Activated T-cell treated with anti-CD3 and anti-CD28 coated beads, Interleukin-2, amount 50 U/mL, for 72 hours (primary cell): ENCODE measurements at regions not wholly inside any gene's neighbourhood (a gene's known extent, or its start where the extent isn't known, plus 50 kb on each side); places are given as distances from the start of the nearest gene placed in this dataset.
A peak's percentile ranks its signal among the peaks of the same experiment; 100 is the strongest.

ENCODE experiments used
- ATAC-seq, 2 donors: fragments of 150-1000 bp; cut with Tn5 transposase; replicated peaks in 1 of 2; 2 replicates each; pipeline ENCODE4 v1.10.0; 2021; ENCODE audit warnings: moderate library complexity in 2 of 2, mild to moderate bottlenecking in 1 of 2
- DNase-seq, 2 donors: peaks; one replicate each; pipeline ENCODE4 v3.0.0; 2021 to 2022; ENCODE audit warnings: mixed read lengths in 1 of 2
- H3K27ac Mint-ChIP-seq: one replicate; pipeline ENCODE4 v1.8.0; 2022; ENCODE audit warnings: mild to moderate bottlenecking, moderate library complexity, mixed read lengths
- H3K27me3 Mint-ChIP-seq: one replicate; pipeline ENCODE4 v1.8.0; 2022; ENCODE audit warnings: low read depth, mixed read lengths
- H3K36me3 Mint-ChIP-seq, 2 donors: one replicate each; pipeline ENCODE4 v1.8.0; 2022; ENCODE audit warnings: mixed read lengths in 2 of 2, mild to moderate bottlenecking in 1 of 2; ENCODE audit not compliant: insufficient read depth in 2 of 2
- H3K4me1 Mint-ChIP-seq: one replicate; pipeline ENCODE4 v1.8.0; 2022; ENCODE audit warnings: low read depth, mixed read lengths
- H3K4me3 Mint-ChIP-seq, 2 donors: one replicate each; pipeline ENCODE4 v1.8.0; 2022; ENCODE audit warnings: mild to moderate bottlenecking in 2 of 2, mixed read lengths in 2 of 2, moderate library complexity in 2 of 2
- H3K9me3 Mint-ChIP-seq, 2 donors: one replicate each; pipeline ENCODE4 v1.8.0; 2022; ENCODE audit warnings: mixed read lengths in 2 of 2

GRCh38 chr6:90940812-90941481, 354.1 kb upstream of the MAP3K7 start:
- Mint-ChIP-seq H3K36me3 (no peaks in the 10 kb centered on the region), H3K4me3 (peak overlapping the region; percentile 21 to 52), H3K27me3 (no peaks in the 10 kb centered on the region), H3K9me3 (no peaks in the 10 kb centered on the region), H3K27ac (peak overlapping the region; percentile 0), H3K4me1 (peaks cover 6% of the 10 kb centered on the region)
- ATAC-seq (peak; percentile 88), DNase-seq (peak in 1 of 2 donors; percentile 9)

DNA sequence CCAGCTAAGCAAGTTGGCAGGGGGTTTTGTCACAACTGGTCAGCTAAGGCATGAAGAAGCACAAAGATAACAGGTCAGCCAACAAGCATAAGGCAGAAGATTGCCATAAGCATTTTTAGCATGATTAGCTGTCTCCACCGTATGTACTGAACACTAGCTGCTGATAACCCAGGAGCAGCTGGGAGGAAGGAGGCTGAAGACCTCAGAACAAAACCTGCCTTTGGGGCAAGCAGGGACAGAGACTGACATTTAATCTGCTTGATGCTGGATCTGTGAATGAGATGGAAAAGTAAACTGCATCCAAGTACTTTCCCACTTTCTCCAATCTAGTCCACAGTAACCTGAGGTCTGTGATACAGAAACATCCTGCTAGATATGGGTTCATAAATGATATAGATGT, 353.0 kb upstream of the MAP3K7 start:
- Mint-ChIP-seq H3K4me3 (no peak overlapping the region), H3K36me3 (no peaks in the 10 kb centered on the region), H3K27me3 (no peaks in the 10 kb centered on the region), H3K27ac (no peak overlapping the region), H3K4me1 (peaks cover 6% of the 10 kb centered on the region), H3K9me3 (no peaks in the 10 kb centered on the region)
- no peak for ATAC-seq
- DNase-seq = no peak

DNA sequence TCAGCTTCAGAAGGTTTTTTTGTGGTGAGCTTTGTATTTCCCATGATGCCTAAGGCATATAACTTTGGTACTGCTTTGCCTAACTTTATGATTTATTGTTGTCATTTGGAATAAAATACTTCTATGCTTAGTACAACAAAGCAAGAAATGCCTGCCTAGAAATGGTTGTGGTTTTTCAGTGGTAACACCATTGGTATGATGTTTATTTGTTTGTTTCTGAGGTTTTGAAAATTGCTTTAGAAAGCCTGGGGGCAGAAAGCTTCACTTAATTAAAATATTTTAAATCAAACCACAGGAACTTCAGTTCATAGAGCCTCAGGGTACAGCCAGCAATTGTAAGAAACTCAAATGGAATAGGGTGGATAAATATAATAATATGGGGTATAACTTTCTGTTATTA, 351.2 kb upstream of the MAP3K7 start:
- Mint-ChIP-seq H3K27ac (no peak overlapping the region), H3K27me3 (no peaks in the 10 kb centered on the region), H3K4me1 (peaks cover 6% of the 10 kb centered on the region), H3K36me3 (no peaks in the 10 kb centered on the region), H3K9me3 (no peaks in the 10 kb centered on the region), H3K4me3 (no peak overlapping the region)
- ATAC-seq (no peak), DNase-seq (no peak)

GRCh38 chr6:90936286-90936685, 349.4 kb upstream of the MAP3K7 start:
- DNase-seq = no peak
- no peaks in the 10 kb centered on the region for H3K27me3 Mint-ChIP-seq

GRCh38 chr6:90934966-90935365, 348.1 kb upstream of the MAP3K7 start:
- no peak overlapping the region for H3K4me3 Mint-ChIP-seq
- H3K27me3 Mint-ChIP-seq = no peaks in the 10 kb centered on the region
- ATAC-seq (no peak), DNase-seq (no peak)
- H3K27ac Mint-ChIP-seq = no peak overlapping the region
- H3K9me3 Mint-ChIP-seq = no peaks in the 10 kb centered on the region
- no peaks in the 10 kb centered on the region for H3K4me1 Mint-ChIP-seq
- no peaks in the 10 kb centered on the region for H3K36me3 Mint-ChIP-seq

More at GRCh38 chr6:90936286-90936685, 349.4 kb upstream of the MAP3K7 start:
- no peaks in the 10 kb centered on the region for H3K9me3 Mint-ChIP-seq
- no peak overlapping the region for H3K4me3 Mint-ChIP-seq
- H3K36me3 Mint-ChIP-seq = no peaks in the 10 kb centered on the region
- no peak overlapping the region for H3K27ac Mint-ChIP-seq
- no peak for ATAC-seq
- peaks cover 6% of the 10 kb centered on the region for H3K4me1 Mint-ChIP-seq

GRCh38 chr6:90934081-90934480, 347.2 kb upstream of the MAP3K7 start:
- Mint-ChIP-seq H3K27ac (no peak overlapping the region), H3K4me3 (no peak overlapping the region), H3K27me3 (no peaks in the 10 kb centered on the region), H3K36me3 (no peaks in the 10 kb centered on the region), H3K9me3 (no peaks in the 10 kb centered on the region), H3K4me1 (no peaks in the 10 kb centered on the region)
- DNase-seq (no peak), ATAC-seq (no peak)

GRCh38 chr6:90932351-90932750, 345.5 kb upstream of the MAP3K7 start:
- no peak overlapping the region for H3K27ac Mint-ChIP-seq
- H3K9me3 Mint-ChIP-seq = no peaks in the 10 kb centered on the region

DNA sequence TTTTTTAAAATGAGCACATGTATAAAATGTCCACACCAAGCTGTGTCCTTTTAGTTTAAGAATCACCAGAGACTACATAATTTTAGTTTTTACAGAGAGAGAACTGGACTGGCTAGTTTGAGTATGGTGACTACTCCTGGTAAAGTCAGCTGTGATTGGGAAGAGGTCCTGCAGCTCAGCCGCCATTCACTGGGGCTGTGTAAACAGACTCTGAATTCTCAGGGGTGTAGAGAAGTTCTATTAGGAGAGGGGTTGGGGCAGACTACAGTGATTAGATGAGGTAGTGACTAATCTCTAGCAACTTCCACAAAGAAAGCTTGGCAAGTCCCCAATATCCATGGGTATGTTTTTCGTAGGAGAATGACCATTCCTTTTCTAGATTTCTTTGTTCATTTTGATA, 341.2 kb upstream of the MAP3K7 start:
- DNase-seq = no peak
- H3K4me3 Mint-ChIP-seq = no peak overlapping the region
- peaks cover 8% of the 10 kb centered on the region for H3K27me3 Mint-ChIP-seq
- H3K9me3 Mint-ChIP-seq = no peaks in the 10 kb centered on the region
- ATAC-seq = no peak
- no peaks in the 10 kb centered on the region for H3K36me3 Mint-ChIP-seq
- no peak overlapping the region for H3K27ac Mint-ChIP-seq
- H3K4me1 Mint-ChIP-seq = no peaks in the 10 kb centered on the region

More at GRCh38 chr6:90932351-90932750, 345.5 kb upstream of the MAP3K7 start:
- Mint-ChIP-seq H3K27me3 (no peaks in the 10 kb centered on the region), H3K36me3 (no peaks in the 10 kb centered on the region), H3K4me3 (no peak overlapping the region), H3K4me1 (no peaks in the 10 kb centered on the region)
- DNase-seq = no peak
- no peak for ATAC-seq

DNA sequence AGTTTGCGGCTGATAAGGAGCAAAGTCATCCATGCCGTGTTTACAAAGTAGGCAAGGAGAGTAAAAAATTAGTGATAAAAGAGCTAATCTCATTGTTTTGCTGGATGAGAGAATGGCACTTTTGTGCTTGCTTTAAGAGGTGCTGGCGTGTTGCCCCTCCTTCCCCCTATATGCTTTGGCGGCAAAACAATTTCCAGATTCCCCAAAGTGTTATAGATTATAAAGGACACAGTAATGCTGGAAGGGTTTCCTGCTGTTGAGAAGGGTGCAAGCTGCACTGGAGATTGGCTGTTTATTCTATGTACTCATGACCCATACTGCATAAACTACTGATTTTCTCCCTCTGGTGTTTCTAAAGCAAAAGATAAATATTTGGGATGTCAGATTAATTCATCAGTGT, 338.9 kb upstream of the MAP3K7 start:
- no peak for DNase-seq
- H3K36me3 Mint-ChIP-seq = no peaks in the 10 kb centered on the region
- no peak overlapping the region for H3K4me3 Mint-ChIP-seq
- H3K27me3 Mint-ChIP-seq = peaks cover 8% of the 10 kb centered on the region
- no peaks in the 10 kb centered on the region for H3K9me3 Mint-ChIP-seq
- ATAC-seq = no peak
- H3K4me1 Mint-ChIP-seq = no peaks in the 10 kb centered on the region
- no peak overlapping the region for H3K27ac Mint-ChIP-seq

GRCh38 chr6:90922325-90922724, 335.5 kb upstream of the MAP3K7 start:
- no peaks in the 10 kb centered on the region for H3K36me3 Mint-ChIP-seq
- no peak for DNase-seq
- H3K27ac Mint-ChIP-seq = no peak overlapping the region
- H3K27me3 Mint-ChIP-seq = peaks cover 17% of the 10 kb centered on the region
- no peak overlapping the region for H3K4me3 Mint-ChIP-seq
- ATAC-seq = no peak
- no peaks in the 10 kb centered on the region for H3K9me3 Mint-ChIP-seq
- no peaks in the 10 kb centered on the region for H3K4me1 Mint-ChIP-seq

DNA sequence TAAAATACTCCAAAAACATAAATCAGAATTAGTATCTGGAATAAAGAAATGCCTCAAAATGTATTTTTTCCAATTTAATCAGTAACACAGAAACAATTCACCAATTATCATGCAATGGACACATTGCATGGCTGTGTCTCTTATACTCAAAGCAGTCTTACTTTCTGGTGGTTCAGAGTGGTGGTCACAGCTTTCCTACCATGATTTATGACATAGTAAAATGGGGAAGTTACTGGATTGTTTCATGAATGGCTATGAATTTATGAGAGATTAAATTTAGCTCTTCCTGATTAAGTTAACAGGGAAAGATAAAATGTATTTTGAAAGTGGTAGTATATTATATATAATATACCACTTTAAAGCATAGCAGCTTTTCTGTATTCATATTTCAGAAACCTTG, 331.5 kb upstream of the MAP3K7 start:
- Mint-ChIP-seq H3K27me3 (peaks cover 12% of the 10 kb centered on the region), H3K4me1 (no peaks in the 10 kb centered on the region), H3K27ac (no peak overlapping the region), H3K4me3 (no peak overlapping the region), H3K9me3 (no peaks in the 10 kb centered on the region), H3K36me3 (no peaks in the 10 kb centered on the region)
- ATAC-seq = no peak
- DNase-seq = no peak

DNA sequence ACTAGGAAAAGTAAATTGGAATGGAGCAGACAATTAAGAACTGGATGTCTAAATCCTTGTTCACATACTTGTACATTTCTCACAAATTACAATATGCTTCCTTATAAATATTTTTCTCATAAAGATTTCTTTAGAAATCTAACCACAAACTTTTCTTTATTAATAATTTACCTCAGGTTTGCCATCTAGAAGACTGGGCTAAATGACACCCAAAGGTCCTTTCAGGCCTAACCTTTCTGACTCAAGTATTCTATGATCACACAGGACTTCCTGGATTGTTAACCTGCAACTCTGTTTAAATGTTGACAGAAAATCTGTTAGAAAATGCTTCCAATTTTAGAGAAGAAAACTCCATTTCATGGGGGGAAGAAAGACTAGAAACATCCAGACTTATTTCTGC, 330.5 kb upstream of the MAP3K7 start:
- Mint-ChIP-seq H3K4me1 (no peaks in the 10 kb centered on the region), H3K36me3 (no peaks in the 10 kb centered on the region), H3K4me3 (no peak overlapping the region), H3K9me3 (no peaks in the 10 kb centered on the region), H3K27ac (no peak overlapping the region), H3K27me3 (peaks cover 12% of the 10 kb centered on the region)
- DNase-seq (no peak), ATAC-seq (no peak)

DNA sequence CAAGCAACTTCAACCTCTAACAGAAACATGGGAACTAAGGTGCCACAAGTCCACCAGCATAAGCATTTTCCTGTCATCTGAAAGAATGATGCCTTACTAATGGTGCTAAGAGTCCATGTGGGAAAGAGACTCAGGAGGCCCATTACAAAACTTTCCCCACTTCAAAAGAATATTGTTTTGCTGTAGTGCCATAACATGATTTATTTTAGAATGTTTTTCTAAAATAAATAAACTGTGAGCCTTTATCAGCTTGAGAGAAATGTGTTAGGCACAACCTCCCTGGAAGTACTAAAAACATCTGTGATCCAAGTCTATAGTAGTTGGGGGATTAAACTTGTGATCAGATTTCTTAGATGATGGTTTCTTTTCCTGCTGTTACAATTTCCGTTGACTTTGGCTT, 330.1 kb upstream of the MAP3K7 start:
- H3K27ac Mint-ChIP-seq = no peak overlapping the region
- ATAC-seq (no peak), DNase-seq (no peak)
- no peaks in the 10 kb centered on the region for H3K36me3 Mint-ChIP-seq
- no peaks in the 10 kb centered on the region for H3K9me3 Mint-ChIP-seq
- H3K27me3 Mint-ChIP-seq = peaks cover 12% of the 10 kb centered on the region
- no peak overlapping the region for H3K4me3 Mint-ChIP-seq
- H3K4me1 Mint-ChIP-seq = no peaks in the 10 kb centered on the region

GRCh38 chr6:90915224-90915915, 328.5 kb upstream of the MAP3K7 start:
- Mint-ChIP-seq H3K9me3 (no peaks in the 10 kb centered on the region), H3K36me3 (no peaks in the 10 kb centered on the region), H3K27ac (no peak overlapping the region), H3K27me3 (peaks cover 12% of the 10 kb centered on the region), H3K4me1 (no peaks in the 10 kb centered on the region), H3K4me3 (no peak overlapping the region)
- DNase-seq (no peak), ATAC-seq (no peak)
